Progenitor cell of endocrine pancreas (in vitro differentiated cells): ENCODE measurements at regions not wholly inside any gene's neighbourhood (a gene's known extent, or its start where the extent isn't known, plus 50 kb on each side); places are given as distances from the start of the nearest gene placed in this dataset.
A peak's percentile ranks its signal among the peaks of the same experiment; 100 is the strongest.

Experiments used
- DNase-seq: peaks from one replicate; pipeline ENCODE4 v3.0.0; 2021; ENCODE audit warnings: low spot score; ENCODE audit not compliant: unreplicated experiment
- H3K27ac Mint-ChIP-seq: 2 replicates; pipeline ENCODE4 v1.8.0; 2021; ENCODE audit warnings: mild to moderate bottlenecking, moderate library complexity, mixed read lengths
- H3K27me3 Mint-ChIP-seq: 2 replicates; pipeline ENCODE4 v1.8.0; 2021; ENCODE audit warnings: mixed read lengths
- H3K36me3 Mint-ChIP-seq: 2 replicates; pipeline ENCODE4 v1.8.0; 2022; ENCODE audit warnings: mixed read lengths; ENCODE audit not compliant: insufficient read depth
- H3K4me1 Mint-ChIP-seq: 2 replicates; pipeline ENCODE4 v1.8.0; 2021; ENCODE audit warnings: low read depth, mixed read lengths
- H3K4me3 Mint-ChIP-seq: 2 replicates; pipeline ENCODE4 v1.8.0; 2021; ENCODE audit warnings: low read depth, mild to moderate bottlenecking, moderate library complexity, mixed read lengths
- H3K9me3 Mint-ChIP-seq: 2 replicates; pipeline ENCODE4 v1.8.0; 2021; ENCODE audit warnings: low read depth, mixed read lengths
- CTCF ChIP-seq: fragments of 200-600 bp; sonication (generic); IDR thresholded peaks from one replicate; pipeline ENCODE4 v1.5.0; 2021; ENCODE audit warnings: antibody characterized with exemption, mild to moderate bottlenecking; ENCODE audit not compliant: unreplicated experiment

GRCh38 chr4:38281371-38282071 lies 321.3 kb downstream of the PTTG2 start:
- DNase-seq, result no peak
- Mint-ChIP-seq H3K27ac (peak overlapping the region; percentile 22), H3K4me3 (no peak overlapping the region), H3K36me3 (no peaks in the 10 kb centered on the region), H3K9me3 (no peaks in the 10 kb centered on the region), H3K27me3 (no peaks in the 10 kb centered on the region), H3K4me1 (peaks cover 26% of the 10 kb centered on the region)
- TF ChIP-seq CTCF, result no peak

GRCh38 chr4:38283724-38284123 lies 323.5 kb downstream of the PTTG2 start:
- H3K36me3 Mint-ChIP-seq, result no peaks in the 10 kb centered on the region
- no peak overlapping the region for H3K27ac Mint-ChIP-seq
- H3K4me1 Mint-ChIP-seq, result peaks cover 28% of the 10 kb centered on the region
- H3K27me3 Mint-ChIP-seq, result no peaks in the 10 kb centered on the region
- no peak for TF ChIP-seq CTCF
- no peaks in the 10 kb centered on the region for H3K9me3 Mint-ChIP-seq
- DNase-seq, result no peak
- H3K4me3 Mint-ChIP-seq, result no peak overlapping the region

GRCh38 chr4:38284294-38285030 lies 324.3 kb downstream of the PTTG2 start:
- no peak for TF ChIP-seq CTCF
- peaks cover 25% of the 10 kb centered on the region for H3K4me1 Mint-ChIP-seq
- no peak overlapping the region for H3K27ac Mint-ChIP-seq
- no peaks in the 10 kb centered on the region for H3K36me3 Mint-ChIP-seq
- no peaks in the 10 kb centered on the region for H3K27me3 Mint-ChIP-seq
- H3K9me3 Mint-ChIP-seq, result no peaks in the 10 kb centered on the region
- no peak for DNase-seq
- H3K4me3 Mint-ChIP-seq, result no peak overlapping the region

- no peak for TF ChIP-seq CTCF
- DNase-seq, result no peak
- Mint-ChIP-seq H3K9me3 (no peaks in the 10 kb centered on the region), H3K4me1 (peaks cover 5% of the 10 kb centered on the region), H3K27me3 (no peaks in the 10 kb centered on the region), H3K36me3 (no peaks in the 10 kb centered on the region), H3K4me3 (no peak overlapping the region), H3K27ac (no peak overlapping the region)
Measured at GRCh38 chr4:38287101-38287851, 327.1 kb downstream of the PTTG2 start.

GRCh38 chr4:38289553-38289952 lies 329.4 kb downstream of the PTTG2 start:
- DNase-seq, result no peak
- Mint-ChIP-seq H3K4me3 (no peak overlapping the region), H3K9me3 (peaks cover 12% of the 10 kb centered on the region), H3K27ac (no peak overlapping the region), H3K36me3 (peaks cover 2% of the 10 kb centered on the region), H3K27me3 (no peaks in the 10 kb centered on the region), H3K4me1 (peaks cover 5% of the 10 kb centered on the region)
- no peak for TF ChIP-seq CTCF
